GM12878 (cell line): ENCODE measurements at regions not wholly inside any gene's neighbourhood (a gene's known extent, or its start where the extent isn't known, plus 50 kb on each side); places are given as distances from the start of the nearest gene placed in this dataset.

Experiments used
- ASH2L ChIP-seq: fragments of 300-600, 200-600 bp; sonication (generic); IDR thresholded peaks from 2 replicates; pipeline ENCODE4 v1.6.1; 2017; ENCODE audit warnings: low read depth, mild to moderate bottlenecking, borderline replicate concordance
- ATF7 ChIP-seq: fragments of 450-650 bp; IDR thresholded peaks from 2 replicates; pipeline ENCODE4 v1.6.1; 2016; ENCODE audit warnings: low read depth, mild to moderate bottlenecking
- BCL3 ChIP-seq: IDR thresholded peaks from 2 replicates; pipeline ENCODE4 v1.6.1; 2011; ENCODE audit warnings: borderline replicate concordance, low read depth, mild to moderate bottlenecking, moderate library complexity, low read length; ENCODE audit not compliant: insufficient read depth, poor library complexity, severe bottlenecking
- CBX3 ChIP-seq: fragments of 200-600 bp; sonication (generic); IDR thresholded peaks from 2 replicates; pipeline ENCODE4 v1.6.1; 2016; ENCODE audit warnings: low read depth, borderline replicate concordance
- CHD4 ChIP-seq: fragments of 200-600 bp; sonication (generic); IDR thresholded peaks from 2 replicates; pipeline ENCODE4 v1.6.1; 2016; ENCODE audit warnings: mild to moderate bottlenecking
- DPF2 ChIP-seq: fragments of 450-650 bp; IDR thresholded peaks from 2 replicates; pipeline ENCODE4 v1.6.1; 2017; ENCODE audit warnings: mild to moderate bottlenecking
- EP300 ChIP-seq, 2 experiments: fragments of 150-350 bp in 1 of 2; IDR thresholded peaks; 2 replicates each; pipeline ENCODE4 v1.6.1; 2011 to 2012; ENCODE audit warnings: low read depth in 2 of 2, low read length in 2 of 2, borderline replicate concordance in 1 of 2, improper control_type of control experiment in 1 of 2, inconsistent platforms in 1 of 2; ENCODE audit not compliant: control insufficient read depth in 1 of 2
- ETV6 ChIP-seq, 2 experiments: fragments of 450-650 bp in 1 of 2; IDR thresholded peaks in 1 of 2; conservative IDR thresholded peaks in 1 of 2; 2 replicates each; pipeline ENCODE4 v1.6.1; 2014; ENCODE audit warnings: antibody characterized with exemption in 1 of 2, borderline replicate concordance in 1 of 2, low read depth in 1 of 2, mild to moderate bottlenecking in 1 of 2, moderate library complexity in 1 of 2
- EZH2 ChIP-seq: IDR thresholded peaks from 2 replicates; pipeline ENCODE4 v1.6.1; 2012; ENCODE audit warnings: low read depth, mild to moderate bottlenecking, control low read depth, inconsistent platforms, low read length, borderline replicate concordance; ENCODE audit not compliant: control insufficient read depth
- FOS ChIP-seq: IDR thresholded peaks from 3 replicates; pipeline ENCODE4 v1.6.1; 2011; ENCODE audit warnings: borderline replicate concordance; ENCODE audit not compliant: insufficient read length; ENCODE audit errors: extremely low read depth
- FOXK2 ChIP-seq: fragments of 450-650 bp; IDR thresholded peaks from 2 replicates; pipeline ENCODE4 v1.6.1; 2017; ENCODE audit warnings: mild to moderate bottlenecking, moderate library complexity
- FOXM1 ChIP-seq: IDR thresholded peaks from 2 replicates; pipeline ENCODE4 v1.6.1; 2012; ENCODE audit warnings: low read depth, mild to moderate bottlenecking, inconsistent platforms, low read length, moderate library complexity
- HDGF ChIP-seq: fragments of 450-650 bp; IDR thresholded peaks from 2 replicates; pipeline ENCODE4 v1.6.1; 2016; ENCODE audit warnings: antibody characterized with exemption
- IRF4 ChIP-seq: IDR thresholded peaks from 2 replicates; pipeline ENCODE4 v1.6.1; 2011; ENCODE audit warnings: low read depth, low read length
- MEF2B ChIP-seq: fragments of 450-650 bp; IDR thresholded peaks from 2 replicates; pipeline ENCODE4 v1.6.1; 2018; ENCODE audit warnings: mild to moderate bottlenecking, moderate library complexity; ENCODE audit not compliant: partially characterized antibody, poor library complexity, severe bottlenecking
- MTA2 ChIP-seq: fragments of 450-650 bp; IDR thresholded peaks from 2 replicates; pipeline ENCODE4 v1.6.1; 2016; ENCODE audit warnings: low read depth, mild to moderate bottlenecking, moderate library complexity
- NFIC ChIP-seq: IDR thresholded peaks from 2 replicates; pipeline ENCODE4 v1.6.1; 2012; ENCODE audit warnings: low read depth, mild to moderate bottlenecking, inconsistent platforms, low read length, moderate library complexity
- NFYA ChIP-seq: IDR thresholded peaks from 2 replicates; pipeline ENCODE4 v1.6.1; 2011; ENCODE audit warnings: low read depth, mild to moderate bottlenecking, low read length, improper control_type of control experiment, borderline replicate concordance
- PAX5 ChIP-seq: IDR thresholded peaks from 2 replicates; pipeline ENCODE4 v1.6.1; 2011; ENCODE audit warnings: low read depth, low read length, borderline replicate concordance
- PML ChIP-seq: IDR thresholded peaks from 2 replicates; pipeline ENCODE4 v1.6.1; 2012; ENCODE audit warnings: low read length, inconsistent platforms
- POU2F2 ChIP-seq: IDR thresholded peaks from 3 replicates; pipeline ENCODE4 v1.6.1; 2011; ENCODE audit warnings: low read depth, mild to moderate bottlenecking, low read length, borderline replicate concordance
- RB1 ChIP-seq: fragments of 450-650 bp; formaldehyde crosslinking; IDR thresholded peaks from 2 replicates; pipeline ENCODE4 v1.6.1; 2017; ENCODE audit warnings: mild to moderate bottlenecking, borderline replicate concordance
- SIX5 ChIP-seq: IDR thresholded peaks from 2 replicates; pipeline ENCODE4 v1.6.1; 2011; ENCODE audit warnings: mild to moderate bottlenecking, low read depth, low read length, moderate library complexity; ENCODE audit not compliant: severe bottlenecking
- SMAD1 ChIP-seq: fragments of 450-650 bp; IDR thresholded peaks from 2 replicates; pipeline ENCODE4 v1.6.1; 2018; ENCODE audit warnings: mild to moderate bottlenecking, low read depth; ENCODE audit not compliant: partially characterized antibody
- SP1 ChIP-seq: IDR thresholded peaks from one replicate; pipeline ENCODE4 v1.6.1; 2011; ENCODE audit warnings: low read depth, low read length
- SPI1 ChIP-seq: IDR thresholded peaks from 2 replicates; pipeline ENCODE4 v1.6.1; 2011; ENCODE audit warnings: low read depth, mild to moderate bottlenecking, low read length, moderate library complexity, borderline replicate concordance; ENCODE audit not compliant: insufficient read depth
- SUZ12 ChIP-seq: fragments of 200-600 bp; sonication (generic); IDR thresholded peaks from one replicate; pipeline ENCODE4 v1.6.1; 2018; ENCODE audit warnings: antibody characterized with exemption, mild to moderate bottlenecking; ENCODE audit not compliant: unreplicated experiment
- ZNF217 ChIP-seq: fragments of 450-650 bp; IDR thresholded peaks from 2 replicates; pipeline ENCODE4 v1.6.1; 2017; ENCODE audit warnings: antibody characterized with exemption, mild to moderate bottlenecking
- ZNF24 ChIP-seq: fragments of 450-650 bp; IDR thresholded peaks from 2 replicates; pipeline ENCODE4 v1.6.1; 2017; ENCODE audit warnings: antibody characterized with exemption, mild to moderate bottlenecking
- TF ChIP-seq, protein P1 (sequence below): fragments of 450-650 bp; IDR thresholded peaks from 2 replicates; pipeline ENCODE4 v1.6.1; 2017; ENCODE audit warnings: low read depth, mild to moderate bottlenecking, moderate library complexity
- TF ChIP-seq, protein P2 (sequence below): IDR thresholded peaks from 2 replicates; pipeline ENCODE4 v1.6.1; 2011; ENCODE audit warnings: low read depth, mild to moderate bottlenecking, low read length, moderate library complexity, borderline replicate concordance; ENCODE audit errors: extremely low read depth

- TF ChIP-seq ASH2L (no peak), ZNF24 (no peak), CHD4 (no peak), POU2F2 (no peak), NFYA (no peak), FOXM1 (peak; percentile 22; the same call in 1 of the 2 replicates), NFIC (peak; percentile 86), SP1 (no peak), ETV6 (conservative IDR thresholded peaks at IDR 0.05 in 1 of 2, IDR thresholded peaks at IDR 0.05 in 1 of 2; ENCODE audit: borderline replicate concordance in 1 of 2, low read depth in 1 of 2) (no peak), SPI1 (peak; percentile 85), PML (no peak), IRF4 (peak; percentile 45; the same call in 1 of the 2 replicates), BCL3 (no peak), PAX5 (peak; percentile 77; the same call in 1 of the 2 replicates), ZNF217 (peak; percentile 99), MTA2 (peak; percentile 57; the same call in 1 of the 2 replicates), EZH2 (no peak), SUZ12 (no peak), RB1 (no peak), FOXK2 (no peak), HDGF (no peak), CBX3 (no peak), DPF2 (peak; percentile 63; the same call in 1 of the 2 replicates), EP300 (IDR thresholded peaks at IDR 0.05; ENCODE audit: borderline replicate concordance in 1 of 2, control insufficient read depth in 1 of 2, low read depth in 2 of 2, low read length in 2 of 2) (peak in 1 of 2 experiments; percentile 53; a peak in 2 of 4 replicates), FOS (no peak), MEF2B (peak; percentile 85), ATF7 (no peak), SIX5 (no peak), SMAD1 (no peak)
- TF ChIP-seq, protein P1, sequence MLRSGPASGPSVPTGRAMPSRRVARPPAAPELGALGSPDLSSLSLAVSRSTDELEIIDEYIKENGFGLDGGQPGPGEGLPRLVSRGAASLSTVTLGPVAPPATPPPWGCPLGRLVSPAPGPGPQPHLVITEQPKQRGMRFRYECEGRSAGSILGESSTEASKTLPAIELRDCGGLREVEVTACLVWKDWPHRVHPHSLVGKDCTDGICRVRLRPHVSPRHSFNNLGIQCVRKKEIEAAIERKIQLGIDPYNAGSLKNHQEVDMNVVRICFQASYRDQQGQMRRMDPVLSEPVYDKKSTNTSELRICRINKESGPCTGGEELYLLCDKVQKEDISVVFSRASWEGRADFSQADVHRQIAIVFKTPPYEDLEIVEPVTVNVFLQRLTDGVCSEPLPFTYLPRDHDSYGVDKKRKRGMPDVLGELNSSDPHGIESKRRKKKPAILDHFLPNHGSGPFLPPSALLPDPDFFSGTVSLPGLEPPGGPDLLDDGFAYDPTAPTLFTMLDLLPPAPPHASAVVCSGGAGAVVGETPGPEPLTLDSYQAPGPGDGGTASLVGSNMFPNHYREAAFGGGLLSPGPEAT, result peak; percentile 42; the same call in 1 of the 2 replicates
- TF ChIP-seq, protein P2, sequence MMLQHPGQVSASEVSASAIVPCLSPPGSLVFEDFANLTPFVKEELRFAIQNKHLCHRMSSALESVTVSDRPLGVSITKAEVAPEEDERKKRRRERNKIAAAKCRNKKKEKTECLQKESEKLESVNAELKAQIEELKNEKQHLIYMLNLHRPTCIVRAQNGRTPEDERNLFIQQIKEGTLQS, result no peak
These were observed 59.8 kb upstream of the TES start (continued) for GRCh38 chr7:116150588-116150987.
